Body of pancreas (tissue), 4 donors: ENCODE measurements at regions not wholly inside any gene's neighbourhood (a gene's known extent, or its start where the extent isn't known, plus 50 kb on each side); places are given as distances from the start of the nearest gene placed in this dataset.

Experiments used
- POLR2A ChIP-seq, 3 donors: fragments of 450-650 bp; IDR thresholded peaks; one replicate each; pipeline ENCODE4 v1.6.1; 2016; ENCODE audit warnings: antibody characterized with exemption in 3 of 3, mild to moderate bottlenecking in 2 of 3
- TF ChIP-seq, protein P1 (sequence below), 7 experiments: fragments of 450-650 bp in 4 of 7; fragments of 200-600 bp in 3 of 7; sonication (generic) in 3 of 7; IDR thresholded peaks; one replicate each; pipeline ENCODE4 v1.5.1; 2016 to 2019; ENCODE audit warnings: antibody characterized with exemption in 7 of 7

DNA sequence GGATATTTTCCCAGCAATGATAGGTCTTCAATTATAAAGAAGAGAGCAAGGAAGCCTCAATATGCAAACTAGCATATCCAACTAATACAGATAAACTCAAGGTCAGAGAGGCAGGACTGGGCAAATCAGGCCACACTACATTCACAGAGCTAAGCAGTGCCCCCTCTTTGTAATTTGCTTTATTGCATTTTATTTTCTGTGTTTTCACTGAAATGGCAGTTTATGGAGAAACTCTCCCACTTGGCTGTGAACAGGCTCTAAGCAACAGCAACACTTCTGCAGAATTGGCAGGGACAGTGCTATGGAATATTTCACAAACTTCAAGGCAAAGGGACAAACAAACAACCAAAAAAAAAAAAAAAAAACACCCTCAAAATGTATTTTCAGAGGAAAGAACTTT is 93.4 kb upstream of the SOD1 start:
- TF ChIP-seq, protein P1, sequence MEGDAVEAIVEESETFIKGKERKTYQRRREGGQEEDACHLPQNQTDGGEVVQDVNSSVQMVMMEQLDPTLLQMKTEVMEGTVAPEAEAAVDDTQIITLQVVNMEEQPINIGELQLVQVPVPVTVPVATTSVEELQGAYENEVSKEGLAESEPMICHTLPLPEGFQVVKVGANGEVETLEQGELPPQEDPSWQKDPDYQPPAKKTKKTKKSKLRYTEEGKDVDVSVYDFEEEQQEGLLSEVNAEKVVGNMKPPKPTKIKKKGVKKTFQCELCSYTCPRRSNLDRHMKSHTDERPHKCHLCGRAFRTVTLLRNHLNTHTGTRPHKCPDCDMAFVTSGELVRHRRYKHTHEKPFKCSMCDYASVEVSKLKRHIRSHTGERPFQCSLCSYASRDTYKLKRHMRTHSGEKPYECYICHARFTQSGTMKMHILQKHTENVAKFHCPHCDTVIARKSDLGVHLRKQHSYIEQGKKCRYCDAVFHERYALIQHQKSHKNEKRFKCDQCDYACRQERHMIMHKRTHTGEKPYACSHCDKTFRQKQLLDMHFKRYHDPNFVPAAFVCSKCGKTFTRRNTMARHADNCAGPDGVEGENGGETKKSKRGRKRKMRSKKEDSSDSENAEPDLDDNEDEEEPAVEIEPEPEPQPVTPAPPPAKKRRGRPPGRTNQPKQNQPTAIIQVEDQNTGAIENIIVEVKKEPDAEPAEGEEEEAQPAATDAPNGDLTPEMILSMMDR (IDR thresholded peaks at IDR 0.05), result no peak
- TF ChIP-seq POLR2A (IDR thresholded peaks at IDR 0.05), result no peak
